ENCODE measurements at regions not wholly inside any gene's neighbourhood (a gene's known extent, or its start where the extent isn't known, plus 50 kb on each side); places are given as distances from the start of the nearest gene placed in this dataset.

DNA sequence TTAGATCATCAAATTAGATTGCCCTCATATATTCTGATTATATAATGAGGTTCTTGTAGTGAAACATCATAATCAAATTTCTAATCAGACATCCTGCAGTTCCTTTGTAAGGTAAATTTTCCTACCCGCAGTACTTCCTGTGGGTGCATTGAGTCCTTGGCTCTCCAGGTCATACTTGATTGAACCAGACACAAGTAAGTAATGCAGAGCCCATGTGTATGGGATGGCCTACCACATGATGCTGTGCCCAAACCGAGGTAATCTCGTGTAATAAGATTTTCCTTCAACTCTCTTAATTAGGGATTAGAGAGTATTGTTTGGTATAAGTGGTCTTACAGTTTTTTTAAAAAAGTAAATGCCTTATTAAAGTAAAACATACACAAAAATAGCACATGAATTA, 1841.8 kb downstream of the PCDH7 start:
- TF ChIP-seq, protein P1, sequence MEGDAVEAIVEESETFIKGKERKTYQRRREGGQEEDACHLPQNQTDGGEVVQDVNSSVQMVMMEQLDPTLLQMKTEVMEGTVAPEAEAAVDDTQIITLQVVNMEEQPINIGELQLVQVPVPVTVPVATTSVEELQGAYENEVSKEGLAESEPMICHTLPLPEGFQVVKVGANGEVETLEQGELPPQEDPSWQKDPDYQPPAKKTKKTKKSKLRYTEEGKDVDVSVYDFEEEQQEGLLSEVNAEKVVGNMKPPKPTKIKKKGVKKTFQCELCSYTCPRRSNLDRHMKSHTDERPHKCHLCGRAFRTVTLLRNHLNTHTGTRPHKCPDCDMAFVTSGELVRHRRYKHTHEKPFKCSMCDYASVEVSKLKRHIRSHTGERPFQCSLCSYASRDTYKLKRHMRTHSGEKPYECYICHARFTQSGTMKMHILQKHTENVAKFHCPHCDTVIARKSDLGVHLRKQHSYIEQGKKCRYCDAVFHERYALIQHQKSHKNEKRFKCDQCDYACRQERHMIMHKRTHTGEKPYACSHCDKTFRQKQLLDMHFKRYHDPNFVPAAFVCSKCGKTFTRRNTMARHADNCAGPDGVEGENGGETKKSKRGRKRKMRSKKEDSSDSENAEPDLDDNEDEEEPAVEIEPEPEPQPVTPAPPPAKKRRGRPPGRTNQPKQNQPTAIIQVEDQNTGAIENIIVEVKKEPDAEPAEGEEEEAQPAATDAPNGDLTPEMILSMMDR (conservative IDR thresholded peaks at IDR 0.05 in 1 of 2, IDR thresholded peaks at IDR 0.05 in 1 of 2; ENCODE audit: low read depth in 1 of 2, low read length in 2 of 2) = no peak
- no peak for TF ChIP-seq EZH2 (IDR thresholded peaks at IDR 0.05; ENCODE audit: low read length, missing control alignments)

Measured in fibroblast of lung (primary cell).